Coronary artery (tissue), 2 donors: ENCODE measurements at regions not wholly inside any gene's neighbourhood (a gene's known extent, or its start where the extent isn't known, plus 50 kb on each side); places are given as distances from the start of the nearest gene placed in this dataset.

Experiments
- DNase-seq: peaks from one replicate; pipeline ENCODE4 v3.0.0-alpha.2; 2017; ENCODE audit warnings: low spot score
- H3K27ac ChIP-seq, 2 donors: fragments of 200-600 bp; sonication (generic); one replicate each; pipeline ENCODE4 v1.5.1; 2016 to 2019
- H3K4me3 ChIP-seq: fragments of 200-600 bp; sonication (generic); 2 replicates; pipeline ENCODE4 v1.5.1; 2016; ENCODE audit warnings: mild to moderate bottlenecking, moderate library complexity
- CTCF ChIP-seq: fragments of 200-600 bp; sonication (generic); IDR thresholded peaks from one replicate; pipeline ENCODE4 v1.5.1; 2019; ENCODE audit warnings: antibody characterized with exemption

GRCh38 chr10:128518000-128518399 lies 391.8 kb upstream of the MKI67 start:
- no peak overlapping the region for H3K4me3 ChIP-seq
- no peak for DNase-seq
- no peak overlapping the region for H3K27ac ChIP-seq
- TF ChIP-seq CTCF = no peak

- H3K27ac ChIP-seq = no peak overlapping the region
- no peak overlapping the region for H3K4me3 ChIP-seq
- no peak for TF ChIP-seq CTCF
- no peak for DNase-seq
Observed at GRCh38 chr10:128519581-128519980, 393.4 kb upstream of the MKI67 start.

- DNase-seq = no peak
- TF ChIP-seq CTCF = no peak
- no peak overlapping the region for H3K27ac ChIP-seq
- no peak overlapping the region for H3K4me3 ChIP-seq
Observed at GRCh38 chr10:128520211-128520815, 394.1 kb upstream of the MKI67 start.

GRCh38 chr10:128522551-128523308 lies 396.5 kb upstream of the MKI67 start:
- no peak overlapping the region for H3K27ac ChIP-seq

GRCh38 chr10:128525444-128525843 lies 399.2 kb upstream of the MKI67 start:
- no peak overlapping the region for H3K27ac ChIP-seq
- no peak overlapping the region for H3K4me3 ChIP-seq
- DNase-seq = no peak
- TF ChIP-seq CTCF = no peak

More at GRCh38 chr10:128522551-128523308, 396.5 kb upstream of the MKI67 start:
- no peak for DNase-seq
- no peak overlapping the region for H3K4me3 ChIP-seq
- no peak for TF ChIP-seq CTCF

- no peak for DNase-seq
- no peak for TF ChIP-seq CTCF
- H3K4me3 ChIP-seq = no peak overlapping the region
- H3K27ac ChIP-seq = no peak overlapping the region
Observed at GRCh38 chr10:128525936-128526335, 399.7 kb upstream of the MKI67 start.
